HepG2 (cell line): ENCODE measurements at regions not wholly inside any gene's neighbourhood (a gene's known extent, or its start where the extent isn't known, plus 50 kb on each side); places are given as distances from the start of the nearest gene placed in this dataset.

Experiments used
- ATAC-seq: fragments of 200-7000 bp; cut with Tn5 transposase; 3 replicates; pipeline ENCODE4 v1.9.1; 2020; ENCODE audit warnings: mild to moderate bottlenecking, moderate library complexity
- BruUV-seq: library from RNA; stranded (reverse); fragments of 400-500 nt; replicated peaks from 2 replicates; lab custom pipeline; 2021; lab: Mats Ljungman, UMichigan
- CTCF ChIA-PET: fragments of 300-600 bp; formaldehyde crosslinking; extraction: SDS; loops from one replicate; lab custom pipeline; 2021; ENCODE audit warnings: low total read pairs, inconsistent platforms, low intra/inter-chr PET ratio; lab: Yijun Ruan, JAX
- POLR2A ChIA-PET: fragments of 350-600 bp; sonication (Branson Sonifier 250); formaldehyde crosslinking; loops from one replicate; lab custom pipeline; 2020; ENCODE audit warnings: antibody characterized with exemption, inconsistent platforms; lab: Yijun Ruan, JAX
- DNase-seq: peaks from one replicate; pipeline ENCODE4 v3.0.0-alpha.2; 2015; ENCODE audit warnings: low spot score
- FAIRE-seq: peaks from 3 replicates; lab custom pipeline; 2011; peaks lifted over from hg19 to GRCh38; lab: Jason Lieb, UNC
- H2AFZ ChIP-seq: one replicate; pipeline ENCODE4 v1.6.1; 2011; ENCODE audit warnings: low read length, inconsistent platforms
- H3K27ac ChIP-seq: fragments of 300-600 bp; 3 replicates; pipeline ENCODE4 v1.8.0; 2011; ENCODE audit warnings: mixed run types, mild to moderate bottlenecking, mixed read lengths, low read length, inconsistent platforms; ENCODE audit not compliant: insufficient read depth; ENCODE audit errors: extremely low read length
- H3K27me3 ChIP-seq, 2 experiments: fragments of 200-600 bp in 1 of 2; 2 replicates in 1 of 2; 3 replicates in 1 of 2; pipeline versions ENCODE4 v1.6.0 to v1.8.0; 2011; ENCODE audit warnings: low read length in 2 of 2, mild to moderate bottlenecking in 2 of 2, moderate library complexity in 2 of 2, inconsistent platforms in 1 of 2; ENCODE audit not compliant: insufficient read depth in 2 of 2, control insufficient read depth in 1 of 2
- H3K36me3 ChIP-seq, 2 experiments: fragments of 200-600 bp in 1 of 2; replicated peaks in 1 of 2; 2 replicates in 1 of 2; 3 replicates in 1 of 2; pipeline versions ENCODE4 v1.5.1 to v1.8.0; 2011; ENCODE audit warnings: low read length in 2 of 2, inconsistent platforms in 1 of 2; ENCODE audit not compliant: insufficient read depth in 2 of 2, control insufficient read depth in 1 of 2
- H3K4me1 ChIP-seq: 2 replicates; pipeline ENCODE4 v1.5.1; 2012; ENCODE audit warnings: low read length, inconsistent platforms; ENCODE audit not compliant: insufficient read depth
- H3K4me2 ChIP-seq: 2 replicates; pipeline ENCODE4 v1.6.0; 2011; ENCODE audit warnings: low read depth, low read length, inconsistent platforms
- H3K4me3 ChIP-seq, 3 experiments: fragments of 200-600 bp in 1 of 3; sonication (generic), shearing (Covaris generic) in 1 of 3; replicated peaks in 1 of 3; 2 replicates each; pipeline ENCODE4 v1.5.1; 2011 to 2016; ENCODE audit warnings: low read length in 3 of 3, inconsistent platforms in 2 of 3, low read depth in 2 of 3, mild to moderate bottlenecking in 2 of 3, control low read depth in 1 of 3, mixed read lengths in 1 of 3; ENCODE audit not compliant: insufficient read depth in 1 of 3
- H3K79me2 ChIP-seq: one replicate; pipeline ENCODE4 v1.6.1; 2011; ENCODE audit warnings: low read length, inconsistent platforms; ENCODE audit not compliant: insufficient read depth
- H3K9ac ChIP-seq: 2 replicates; pipeline ENCODE4 v1.6.0; 2011; ENCODE audit warnings: mild to moderate bottlenecking, low read depth, low read length, inconsistent platforms; ENCODE audit not compliant: insufficient read depth
- H3K9me3 ChIP-seq: 2 replicates; pipeline ENCODE4 v1.5.1; 2012; ENCODE audit warnings: mild to moderate bottlenecking, low read length
- H4K20me1 ChIP-seq: 2 replicates; pipeline ENCODE4 v1.6.0; 2011; ENCODE audit warnings: inconsistent platforms, mild to moderate bottlenecking, low read length, moderate library complexity; ENCODE audit not compliant: insufficient read depth
- BORCS8-MEF2B ChIP-seq: sonication (generic); formaldehyde crosslinking; IDR thresholded peaks from 2 replicates; pipeline ENCODE4 v1.8.0; 2022; ENCODE audit warnings: mild to moderate bottlenecking, missing genetic modification reagents
- CBX5 ChIP-seq: sonication (generic); formaldehyde crosslinking; IDR thresholded peaks from 2 replicates; pipeline ENCODE4 v1.4.0; 2020; ENCODE audit warnings: missing genetic modification reagents, borderline replicate concordance
- DNMT1 ChIP-seq: sonication (generic); formaldehyde crosslinking; IDR thresholded peaks from 2 replicates; pipeline ENCODE4 v1.5.1; 2020; ENCODE audit warnings: mild to moderate bottlenecking, missing genetic modification reagents
- KAT7 ChIP-seq: IDR thresholded peaks from 2 replicates; pipeline ENCODE4 v1.6.1; 2018; ENCODE audit warnings: borderline replicate concordance, missing compliant biosample characterization
- NFYC ChIP-seq: IDR thresholded peaks from 2 replicates; pipeline ENCODE4 v1.6.1; 2016; ENCODE audit warnings: missing genetic modification reagents, missing compliant biosample characterization
- RAD51 ChIP-seq: fragments of 450-650 bp; IDR thresholded peaks from 2 replicates; pipeline ENCODE4 v1.6.1; 2016; ENCODE audit warnings: borderline replicate concordance
- SKIL ChIP-seq: sonication (generic); formaldehyde crosslinking; IDR thresholded peaks from 2 replicates; pipeline ENCODE4 v1.8.0; 2022; ENCODE audit warnings: missing genetic modification reagents, mild to moderate bottlenecking, moderate library complexity, borderline replicate concordance
- SMARCE1 ChIP-seq: fragments of 450-650 bp; IDR thresholded peaks from 2 replicates; pipeline ENCODE4 v1.6.1; 2017; ENCODE audit warnings: borderline replicate concordance
- SMC3 ChIP-seq: IDR thresholded peaks from 2 replicates; pipeline ENCODE4 v1.6.1; 2011; ENCODE audit warnings: low read length, improper control_type of control experiment
- ZC3H4 ChIP-seq: sonication (generic); formaldehyde crosslinking; IDR thresholded peaks from 2 replicates; pipeline ENCODE4 v1.4.0; 2020; ENCODE audit warnings: missing genetic modification reagents, borderline replicate concordance
- ZNF552 ChIP-seq: sonication (generic); formaldehyde crosslinking; IDR thresholded peaks from 2 replicates; pipeline ENCODE4 v1.9.0; 2022; ENCODE audit warnings: missing genetic modification reagents, mild to moderate bottlenecking, borderline replicate concordance
- ZNF564 ChIP-seq: sonication (generic); formaldehyde crosslinking; IDR thresholded peaks from 2 replicates; pipeline ENCODE4 v1.8.1; 2023; ENCODE audit warnings: mild to moderate bottlenecking, missing genetic modification reagents
- ZNF792 ChIP-seq: IDR thresholded peaks from 2 replicates; pipeline ENCODE4 v1.6.1; 2016
- WGBS: methylation state at CpG from one replicate; pipeline ENCODE4 v1.1.6; 2017; ENCODE audit warnings: low lambda C conversion rate; 5-methylcytosine and 5-hydroxymethylcytosine counted together
- in situ Hi-C: cut with HindIII; loops from 2 replicates; pipeline ENCODE4 v1.10.0; 2017; ENCODE audit warnings: low pct_unique_long_range_greater_than_20kb; ENCODE audit not compliant: extremely low pct_ligation_motif_present
- intact Hi-C: fragments of 100-400 bp; cut with micrococcal nuclease; formaldehyde crosslinking; loops from one replicate; pipeline ENCODE4 v1.10.0; 2022; ENCODE audit not compliant: unreplicated experiment

GRCh38 chr10:113450906-113451305 is 101.9 kb upstream of the HABP2 start (continued):
- no peak for TF ChIP-seq SMC3

DNA sequence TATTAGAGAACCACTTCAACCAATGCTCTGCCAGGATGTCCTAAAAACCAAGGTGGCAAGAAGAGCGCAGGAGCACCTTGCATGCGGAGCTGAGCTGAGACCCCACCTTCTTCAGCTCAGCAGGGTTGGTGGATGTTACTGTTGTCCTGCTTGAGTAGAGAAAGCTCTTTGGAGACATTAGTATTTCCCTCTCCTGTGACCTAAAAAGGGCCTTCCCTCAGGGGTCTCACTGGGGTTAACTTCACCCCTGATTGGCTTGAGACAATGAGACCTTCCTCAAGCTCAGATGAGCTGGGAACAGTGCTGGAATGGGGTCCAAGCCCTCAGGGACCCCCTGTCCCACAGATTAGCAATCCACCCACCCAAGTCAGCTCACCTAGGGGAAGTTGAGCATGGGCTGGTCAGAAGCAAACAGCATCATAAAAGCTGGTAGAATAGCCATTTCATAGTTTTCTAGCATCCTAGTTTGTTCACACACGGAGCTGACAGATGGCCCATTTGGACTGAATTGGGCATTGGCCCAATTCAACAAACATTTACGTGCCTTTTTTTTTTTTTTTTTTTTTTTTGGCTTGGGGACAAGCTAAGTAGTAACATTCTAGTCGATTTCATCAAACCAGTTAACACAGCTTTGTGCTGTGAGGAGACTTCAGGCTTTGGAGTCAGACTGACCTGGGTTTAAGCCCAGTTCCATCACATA is 100.6 kb upstream of the HABP2 start:
- no peak overlapping the region for H3K9ac ChIP-seq
- peaks cover 9% of the 10 kb centered on the region for H3K4me1 ChIP-seq
- DNase-seq (no peak), FAIRE-seq (no peak), ATAC-seq (no peak)
- no peaks in the 10 kb centered on the region for H4K20me1 ChIP-seq
- H3K9me3 ChIP-seq: no peaks in the 10 kb centered on the region
- no peak overlapping the region for H3K4me2 ChIP-seq
- no peaks in the 10 kb centered on the region for H3K36me3 ChIP-seq
- H3K27me3 ChIP-seq: 0 out of 5 replicates have a peak, but pooled peaks cover 0 to 5% of the 10 kb centered on the region in 2 experiments
- H3K27ac ChIP-seq: no peak overlapping the region
- no TSS peak for BruUV-seq
- no peak overlapping the region for H3K4me3 ChIP-seq
- CTCF ChIA-PET: no interaction called here
- TF ChIP-seq NFYC (CRISPR knock-in tag) (no peak), RAD51 (no peak), ZNF792 (no peak), ZNF552 (no peak), DNMT1 (no peak), SMARCE1 (no peak), BORCS8-MEF2B (CRISPR knock-in tag) (no peak), SKIL (CRISPR knock-in tag) (no peak), ZNF564 (CRISPR knock-in tag) (no peak), CBX5 (no peak), KAT7 (no peak), ZC3H4 (no peak)
- no peaks in the 10 kb centered on the region for H3K79me2 ChIP-seq
- no peak overlapping the region for H2AFZ ChIP-seq
- in situ Hi-C loops (no loop called here), intact Hi-C loops (no loop called here)
- POLR2A ChIA-PET: no interaction called here
- WGBS: 38% methylated on average over 5 of the region's 5 CpGs
